ENCODE measurements at regions not wholly inside any gene's neighbourhood (a gene's known extent, or its start where the extent isn't known, plus 50 kb on each side); places are given as distances from the start of the nearest gene placed in this dataset.

GRCh38 chr12:127829281-127830064 lies 437.5 kb upstream of the TMEM132C start:
- TF ChIP-seq JUND (IDR thresholded peaks at IDR 0.05; ENCODE audit: low read length) (no peak), RAD21 (IDR thresholded peaks at IDR 0.05 in 1 of 2, conservative IDR thresholded peaks at IDR 0.05 in 1 of 2; ENCODE audit: low read depth in 2 of 2, low read length in 2 of 2) (no peak), POLR2A (IDR thresholded peaks at IDR 0.05; ENCODE audit: control extremely low read depth in 1 of 2, low read depth in 2 of 2, low read length in 2 of 2) (no peak), RNF2 (IDR thresholded peaks at IDR 0.05; ENCODE audit: borderline replicate concordance, low read depth, low read length, missing control alignments, poor library complexity, severe bottlenecking) (no peak), TEAD4 (IDR thresholded peaks at IDR 0.05; ENCODE audit: low read depth, low read length) (no peak), HDAC6 (IDR thresholded peaks at IDR 0.05; ENCODE audit: low read depth, low read length) (no peak), CBX5 (IDR thresholded peaks at IDR 0.05; ENCODE audit: low read depth, low read length) (no peak), NANOG (IDR thresholded peaks at IDR 0.05; ENCODE audit: insufficient read depth, low read depth, low read length, poor library complexity, severe bottlenecking) (no peak), SP2 (IDR thresholded peaks at IDR 0.05; ENCODE audit: low read length) (no peak)
- TF ChIP-seq, protein P1, sequence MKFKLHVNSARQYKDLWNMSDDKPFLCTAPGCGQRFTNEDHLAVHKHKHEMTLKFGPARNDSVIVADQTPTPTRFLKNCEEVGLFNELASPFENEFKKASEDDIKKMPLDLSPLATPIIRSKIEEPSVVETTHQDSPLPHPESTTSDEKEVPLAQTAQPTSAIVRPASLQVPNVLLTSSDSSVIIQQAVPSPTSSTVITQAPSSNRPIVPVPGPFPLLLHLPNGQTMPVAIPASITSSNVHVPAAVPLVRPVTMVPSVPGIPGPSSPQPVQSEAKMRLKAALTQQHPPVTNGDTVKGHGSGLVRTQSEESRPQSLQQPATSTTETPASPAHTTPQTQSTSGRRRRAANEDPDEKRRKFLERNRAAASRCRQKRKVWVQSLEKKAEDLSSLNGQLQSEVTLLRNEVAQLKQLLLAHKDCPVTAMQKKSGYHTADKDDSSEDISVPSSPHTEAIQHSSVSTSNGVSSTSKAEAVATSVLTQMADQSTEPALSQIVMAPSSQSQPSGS (IDR thresholded peaks at IDR 0.05; ENCODE audit: low read length), result no peak
- TF ChIP-seq, protein P2, sequence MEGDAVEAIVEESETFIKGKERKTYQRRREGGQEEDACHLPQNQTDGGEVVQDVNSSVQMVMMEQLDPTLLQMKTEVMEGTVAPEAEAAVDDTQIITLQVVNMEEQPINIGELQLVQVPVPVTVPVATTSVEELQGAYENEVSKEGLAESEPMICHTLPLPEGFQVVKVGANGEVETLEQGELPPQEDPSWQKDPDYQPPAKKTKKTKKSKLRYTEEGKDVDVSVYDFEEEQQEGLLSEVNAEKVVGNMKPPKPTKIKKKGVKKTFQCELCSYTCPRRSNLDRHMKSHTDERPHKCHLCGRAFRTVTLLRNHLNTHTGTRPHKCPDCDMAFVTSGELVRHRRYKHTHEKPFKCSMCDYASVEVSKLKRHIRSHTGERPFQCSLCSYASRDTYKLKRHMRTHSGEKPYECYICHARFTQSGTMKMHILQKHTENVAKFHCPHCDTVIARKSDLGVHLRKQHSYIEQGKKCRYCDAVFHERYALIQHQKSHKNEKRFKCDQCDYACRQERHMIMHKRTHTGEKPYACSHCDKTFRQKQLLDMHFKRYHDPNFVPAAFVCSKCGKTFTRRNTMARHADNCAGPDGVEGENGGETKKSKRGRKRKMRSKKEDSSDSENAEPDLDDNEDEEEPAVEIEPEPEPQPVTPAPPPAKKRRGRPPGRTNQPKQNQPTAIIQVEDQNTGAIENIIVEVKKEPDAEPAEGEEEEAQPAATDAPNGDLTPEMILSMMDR (IDR thresholded peaks at IDR 0.05; ENCODE audit: control extremely low read depth in 1 of 3, insufficient read depth in 1 of 3, low read depth in 1 of 3, low read length in 3 of 3), result no peak
